Tibial nerve (tissue), 3 donors: ENCODE measurements at regions not wholly inside any gene's neighbourhood (a gene's known extent, or its start where the extent isn't known, plus 50 kb on each side); places are given as distances from the start of the nearest gene placed in this dataset.

Source experiments
- POLR2A ChIP-seq, 2 donors: fragments of 450-650 bp; IDR thresholded peaks; one replicate each; pipeline ENCODE4 v1.6.1; 2017; ENCODE audit warnings: antibody characterized with exemption in 2 of 2, mild to moderate bottlenecking in 2 of 2, moderate library complexity in 2 of 2
- TF ChIP-seq, protein P1 (sequence below), 5 experiments: fragments of 200-600 bp in 3 of 5; fragments of 450-650 bp in 2 of 5; sonication (generic) in 3 of 5; IDR thresholded peaks; one replicate each; pipeline ENCODE4 v1.5.1; 2016 to 2019; ENCODE audit warnings: antibody characterized with exemption in 5 of 5, mild to moderate bottlenecking in 3 of 5, moderate library complexity in 2 of 5

DNA sequence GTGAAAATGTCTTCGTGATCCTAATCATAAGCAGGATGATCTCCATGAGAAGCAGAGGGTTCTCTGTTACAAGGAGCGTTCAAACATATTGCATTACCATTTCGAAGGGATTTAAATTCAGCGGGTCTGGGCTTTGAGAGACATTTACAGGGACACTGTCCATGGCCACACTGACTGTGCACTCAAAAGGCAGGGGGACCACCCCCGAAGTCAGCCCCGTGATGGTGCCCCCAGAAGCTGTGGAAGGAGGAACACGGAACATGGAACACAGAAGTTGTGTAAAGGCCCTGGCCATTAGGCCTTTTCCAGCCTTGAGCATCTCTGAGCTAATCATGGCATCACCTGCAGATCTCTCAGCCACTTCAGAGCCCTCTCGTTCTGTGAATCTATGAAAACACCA lies 268.4 kb upstream of the MYT1L start:
- TF ChIP-seq, protein P1, sequence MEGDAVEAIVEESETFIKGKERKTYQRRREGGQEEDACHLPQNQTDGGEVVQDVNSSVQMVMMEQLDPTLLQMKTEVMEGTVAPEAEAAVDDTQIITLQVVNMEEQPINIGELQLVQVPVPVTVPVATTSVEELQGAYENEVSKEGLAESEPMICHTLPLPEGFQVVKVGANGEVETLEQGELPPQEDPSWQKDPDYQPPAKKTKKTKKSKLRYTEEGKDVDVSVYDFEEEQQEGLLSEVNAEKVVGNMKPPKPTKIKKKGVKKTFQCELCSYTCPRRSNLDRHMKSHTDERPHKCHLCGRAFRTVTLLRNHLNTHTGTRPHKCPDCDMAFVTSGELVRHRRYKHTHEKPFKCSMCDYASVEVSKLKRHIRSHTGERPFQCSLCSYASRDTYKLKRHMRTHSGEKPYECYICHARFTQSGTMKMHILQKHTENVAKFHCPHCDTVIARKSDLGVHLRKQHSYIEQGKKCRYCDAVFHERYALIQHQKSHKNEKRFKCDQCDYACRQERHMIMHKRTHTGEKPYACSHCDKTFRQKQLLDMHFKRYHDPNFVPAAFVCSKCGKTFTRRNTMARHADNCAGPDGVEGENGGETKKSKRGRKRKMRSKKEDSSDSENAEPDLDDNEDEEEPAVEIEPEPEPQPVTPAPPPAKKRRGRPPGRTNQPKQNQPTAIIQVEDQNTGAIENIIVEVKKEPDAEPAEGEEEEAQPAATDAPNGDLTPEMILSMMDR (IDR thresholded peaks at IDR 0.05), result no peak
- no peak for TF ChIP-seq POLR2A (IDR thresholded peaks at IDR 0.05)
